GM12864 (cell line): ENCODE measurements at regions not wholly inside any gene's neighbourhood (a gene's known extent, or its start where the extent isn't known, plus 50 kb on each side); places are given as distances from the start of the nearest gene placed in this dataset.

Experiments
- DNase-seq: peaks from one replicate; pipeline ENCODE4 v3.0.0-alpha.2; 2011; ENCODE audit warnings: low read depth
- H3K4me3 ChIP-seq: 2 replicates; pipeline ENCODE4 v1.5.1; 2011; ENCODE audit warnings: mild to moderate bottlenecking, low read depth, low read length, control low read depth
- CTCF ChIP-seq: IDR thresholded peaks from 2 replicates; pipeline ENCODE4 v1.5.1; 2011; ENCODE audit warnings: low read depth, mild to moderate bottlenecking, moderate library complexity, low read length, control low read depth, inconsistent platforms; ENCODE audit errors: missing control alignments

- TF ChIP-seq CTCF, result no peak
- DNase-seq, result no peak
- no peak overlapping the region for H3K4me3 ChIP-seq
These were observed 662.5 kb downstream of the LUZP2 start for GRCh38 chr11:25159341-25159740.

GRCh38 chr11:25163421-25163820, 666.6 kb downstream of the LUZP2 start:
- no peak overlapping the region for H3K4me3 ChIP-seq
- no peak for TF ChIP-seq CTCF
- no peak for DNase-seq

GRCh38 chr11:25180187-25180586, 683.3 kb downstream of the LUZP2 start:
- DNase-seq, result no peak
- no peak overlapping the region for H3K4me3 ChIP-seq
- TF ChIP-seq CTCF, result no peak

GRCh38 chr11:25183411-25183810, 686.6 kb downstream of the LUZP2 start:
- no peak for TF ChIP-seq CTCF
- no peak overlapping the region for H3K4me3 ChIP-seq
- DNase-seq, result no peak

GRCh38 chr11:25197515-25197914, 700.7 kb downstream of the LUZP2 start:
- no peak for TF ChIP-seq CTCF
- no peak overlapping the region for H3K4me3 ChIP-seq
- no peak for DNase-seq

GRCh38 chr11:25198704-25199103, 701.9 kb downstream of the LUZP2 start:
- TF ChIP-seq CTCF, result no peak
- H3K4me3 ChIP-seq, result no peak overlapping the region
- DNase-seq, result no peak

GRCh38 chr11:25200925-25201324, 704.1 kb downstream of the LUZP2 start:
- no peak for DNase-seq
- H3K4me3 ChIP-seq, result no peak overlapping the region
- no peak for TF ChIP-seq CTCF
